ENCODE measurements at regions not wholly inside any gene's neighbourhood (a gene's known extent, or its start where the extent isn't known, plus 50 kb on each side); places are given as distances from the start of the nearest gene placed in this dataset.

DNA sequence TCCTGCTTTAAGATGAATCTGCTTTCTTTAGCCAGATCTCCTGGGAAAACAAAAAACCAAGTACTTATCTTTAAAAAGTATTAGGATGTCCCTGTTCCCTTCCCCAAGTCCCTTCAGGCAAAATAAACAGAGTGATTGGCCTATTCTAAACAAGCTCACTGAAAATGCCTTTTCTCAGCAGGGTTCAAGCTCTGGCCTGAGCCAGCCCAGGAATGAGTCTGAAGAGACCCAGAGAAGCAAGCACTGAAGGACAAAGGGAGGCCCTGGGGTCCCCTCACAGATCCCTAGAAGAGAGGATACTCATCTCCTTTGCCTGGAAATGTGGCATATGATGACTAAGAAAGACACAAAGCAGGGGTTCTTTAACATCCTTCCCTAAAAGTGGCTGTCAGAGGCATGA, 66.8 kb upstream of the MAP1B start:
- no peak for TF ChIP-seq POLR2A (IDR thresholded peaks at IDR 0.05; ENCODE audit: low read depth, low read length)
- TF ChIP-seq ELK1 (IDR thresholded peaks at IDR 0.05; ENCODE audit: borderline replicate concordance, low read depth, low read length) = no peak
- no peak for TF ChIP-seq CTCF (conservative IDR thresholded peaks at IDR 0.05; ENCODE audit: low read depth, low read length)
- TF ChIP-seq CEBPB (IDR thresholded peaks at IDR 0.05; ENCODE audit: low read depth, low read length) = no peak
- TF ChIP-seq USF2 (IDR thresholded peaks at IDR 0.05; ENCODE audit: low read depth, low read length) = no peak
- no peak for TF ChIP-seq SMC3 (IDR thresholded peaks at IDR 0.05; ENCODE audit: low read depth, low read length)
- no peak for TF ChIP-seq RFX5 (IDR thresholded peaks at IDR 0.05; ENCODE audit: low read depth, low read length)
- TF ChIP-seq MXI1 (IDR thresholded peaks at IDR 0.05; ENCODE audit: borderline replicate concordance, low read depth, low read length) = no peak
- TF ChIP-seq FOS (IDR thresholded peaks at IDR 0.05; ENCODE audit: low read depth, low read length) = no peak
- no peak for TF ChIP-seq MAFK (IDR thresholded peaks at IDR 0.05; ENCODE audit: low read depth, low read length)
- TF ChIP-seq CHD1 (IDR thresholded peaks at IDR 0.05; ENCODE audit: low read depth, low read length) = no peak
- TF ChIP-seq NFE2L2 (IDR thresholded peaks at IDR 0.05; ENCODE audit: low read depth, low read length) = no peak
- TF ChIP-seq RAD21 (IDR thresholded peaks at IDR 0.05; ENCODE audit: low read length) = no peak
- TF ChIP-seq RCOR1 (IDR thresholded peaks at IDR 0.05; ENCODE audit: insufficient replicate concordance, low read length) = no peak

All from IMR-90 (cell line).